HepG2 (cell line): ENCODE measurements at regions not wholly inside any gene's neighbourhood (a gene's known extent, or its start where the extent isn't known, plus 50 kb on each side); places are given as distances from the start of the nearest gene placed in this dataset.

Source experiments
- ATAC-seq: fragments of 200-7000 bp; cut with Tn5 transposase; 3 replicates; pipeline ENCODE4 v1.9.1; 2020; ENCODE audit warnings: mild to moderate bottlenecking, moderate library complexity
- BruUV-seq: library from RNA; stranded (reverse); fragments of 400-500 nt; replicated peaks from 2 replicates; lab custom pipeline; 2021; lab: Mats Ljungman, UMichigan
- CTCF ChIA-PET: fragments of 300-600 bp; formaldehyde crosslinking; extraction: SDS; loops from one replicate; lab custom pipeline; 2021; ENCODE audit warnings: low total read pairs, inconsistent platforms, low intra/inter-chr PET ratio; lab: Yijun Ruan, JAX
- POLR2A ChIA-PET: fragments of 350-600 bp; sonication (Branson Sonifier 250); formaldehyde crosslinking; loops from one replicate; lab custom pipeline; 2020; ENCODE audit warnings: antibody characterized with exemption, inconsistent platforms; lab: Yijun Ruan, JAX
- DNase-seq: peaks from one replicate; pipeline ENCODE4 v3.0.0-alpha.2; 2015; ENCODE audit warnings: low spot score
- FAIRE-seq: peaks from 3 replicates; lab custom pipeline; 2011; peaks lifted over from hg19 to GRCh38; lab: Jason Lieb, UNC
- H2AFZ ChIP-seq: one replicate; pipeline ENCODE4 v1.6.1; 2011; ENCODE audit warnings: low read length, inconsistent platforms
- H3K27ac ChIP-seq: fragments of 300-600 bp; 3 replicates; pipeline ENCODE4 v1.8.0; 2011; ENCODE audit warnings: mixed run types, mild to moderate bottlenecking, mixed read lengths, low read length, inconsistent platforms; ENCODE audit not compliant: insufficient read depth; ENCODE audit errors: extremely low read length
- H3K27me3 ChIP-seq, 2 experiments: fragments of 200-600 bp in 1 of 2; 2 replicates in 1 of 2; 3 replicates in 1 of 2; pipeline versions ENCODE4 v1.6.0 to v1.8.0; 2011; ENCODE audit warnings: low read length in 2 of 2, mild to moderate bottlenecking in 2 of 2, moderate library complexity in 2 of 2, inconsistent platforms in 1 of 2; ENCODE audit not compliant: insufficient read depth in 2 of 2, control insufficient read depth in 1 of 2
- H3K36me3 ChIP-seq, 2 experiments: fragments of 200-600 bp in 1 of 2; replicated peaks in 1 of 2; 2 replicates in 1 of 2; 3 replicates in 1 of 2; pipeline versions ENCODE4 v1.5.1 to v1.8.0; 2011; ENCODE audit warnings: low read length in 2 of 2, inconsistent platforms in 1 of 2; ENCODE audit not compliant: insufficient read depth in 2 of 2, control insufficient read depth in 1 of 2
- H3K4me1 ChIP-seq: 2 replicates; pipeline ENCODE4 v1.5.1; 2012; ENCODE audit warnings: low read length, inconsistent platforms; ENCODE audit not compliant: insufficient read depth
- H3K4me2 ChIP-seq: 2 replicates; pipeline ENCODE4 v1.6.0; 2011; ENCODE audit warnings: low read depth, low read length, inconsistent platforms
- H3K4me3 ChIP-seq, 3 experiments: fragments of 200-600 bp in 1 of 3; sonication (generic), shearing (Covaris generic) in 1 of 3; replicated peaks in 1 of 3; 2 replicates each; pipeline ENCODE4 v1.5.1; 2011 to 2016; ENCODE audit warnings: low read length in 3 of 3, inconsistent platforms in 2 of 3, low read depth in 2 of 3, mild to moderate bottlenecking in 2 of 3, control low read depth in 1 of 3, mixed read lengths in 1 of 3; ENCODE audit not compliant: insufficient read depth in 1 of 3
- H3K79me2 ChIP-seq: one replicate; pipeline ENCODE4 v1.6.1; 2011; ENCODE audit warnings: low read length, inconsistent platforms; ENCODE audit not compliant: insufficient read depth
- H3K9ac ChIP-seq: 2 replicates; pipeline ENCODE4 v1.6.0; 2011; ENCODE audit warnings: mild to moderate bottlenecking, low read depth, low read length, inconsistent platforms; ENCODE audit not compliant: insufficient read depth
- H3K9me3 ChIP-seq: 2 replicates; pipeline ENCODE4 v1.5.1; 2012; ENCODE audit warnings: mild to moderate bottlenecking, low read length
- H4K20me1 ChIP-seq: 2 replicates; pipeline ENCODE4 v1.6.0; 2011; ENCODE audit warnings: inconsistent platforms, mild to moderate bottlenecking, low read length, moderate library complexity; ENCODE audit not compliant: insufficient read depth
- ATF3 ChIP-seq: sonication (generic); formaldehyde crosslinking; IDR thresholded peaks from 2 replicates; pipeline ENCODE4 v1.4.0; 2020; ENCODE audit warnings: missing genetic modification reagents
- DZIP1 ChIP-seq: sonication (generic); formaldehyde crosslinking; IDR thresholded peaks from 2 replicates; pipeline ENCODE4 v1.5.0; 2020; ENCODE audit warnings: mild to moderate bottlenecking, missing genetic modification reagents
- HMGXB4 ChIP-seq, 2 experiments: sonication (generic) in 1 of 2; formaldehyde crosslinking in 1 of 2; IDR thresholded peaks; 2 replicates each; pipeline versions ENCODE4 v1.4.0 to v1.6.1; 2018 to 2020; ENCODE audit warnings: missing genetic modification reagents in 2 of 2, borderline replicate concordance in 1 of 2, low read depth in 1 of 2, mild to moderate bottlenecking in 1 of 2, missing biosample characterization in 1 of 2
- KLF6 ChIP-seq: IDR thresholded peaks from 2 replicates; pipeline ENCODE4 v1.8.0; 2016; ENCODE audit warnings: missing biosample characterization, missing genetic modification reagents
- NCOA2 ChIP-seq: sonication (generic); formaldehyde crosslinking; IDR thresholded peaks from 2 replicates; pipeline ENCODE4 v1.8.0; 2022; ENCODE audit warnings: inconsistent platforms
- PCBP2 ChIP-seq: fragments of 200-400 bp; formaldehyde crosslinking; optimal IDR thresholded peaks from 2 replicates; pipeline ENCODE3; 2018; ENCODE audit warnings: low read length, low read depth; ENCODE audit not compliant: poor library complexity, severe bottlenecking
- ZBTB39 ChIP-seq: sonication (generic); formaldehyde crosslinking; IDR thresholded peaks from 2 replicates; pipeline ENCODE4 v1.5.0; 2020; ENCODE audit warnings: missing genetic modification reagents
- ZBTB4 ChIP-seq: sonication (generic); formaldehyde crosslinking; IDR thresholded peaks from 2 replicates; pipeline ENCODE4 v1.4.0; 2020; ENCODE audit warnings: missing genetic modification reagents, mild to moderate bottlenecking, borderline replicate concordance
- ZNF101 ChIP-seq: sonication (generic); formaldehyde crosslinking; IDR thresholded peaks from 2 replicates; pipeline ENCODE4 v1.4.0; 2020; ENCODE audit warnings: mild to moderate bottlenecking, low read depth, missing genetic modification reagents, borderline replicate concordance
- ZNF343 ChIP-seq: sonication (generic); formaldehyde crosslinking; IDR thresholded peaks from 2 replicates; pipeline ENCODE4 v1.4.0; 2020; ENCODE audit warnings: mild to moderate bottlenecking, missing genetic modification reagents
- WGBS: methylation state at CpG from one replicate; pipeline ENCODE4 v1.1.6; 2017; ENCODE audit warnings: low lambda C conversion rate; 5-methylcytosine and 5-hydroxymethylcytosine counted together
- in situ Hi-C: cut with HindIII; loops from 2 replicates; pipeline ENCODE4 v1.10.0; 2017; ENCODE audit warnings: low pct_unique_long_range_greater_than_20kb; ENCODE audit not compliant: extremely low pct_ligation_motif_present
- intact Hi-C: fragments of 100-400 bp; cut with micrococcal nuclease; formaldehyde crosslinking; loops from one replicate; pipeline ENCODE4 v1.10.0; 2022; ENCODE audit not compliant: unreplicated experiment

GRCh38 chr3:106508331-106508893, 639.6 kb upstream of the CBLB start (continued):
- no peak for TF ChIP-seq ZBTB39 (CRISPR knock-in tag)
- no peak for TF ChIP-seq PCBP2
- TF ChIP-seq KLF6 (CRISPR knock-in tag): no peak
- TF ChIP-seq, all 625 proteins: peak for 0

- Histone ChIP-seq H2AFZ (no peak overlapping the region), H3K9ac (no peak overlapping the region), H3K79me2 (no peaks in the 10 kb centered on the region), H3K36me3 (no peaks in the 10 kb centered on the region), H3K9me3 (peaks cover 7% of the 10 kb centered on the region; the same call in 1 of the 2 replicates), H3K27ac (no peak overlapping the region), H3K4me2 (no peak overlapping the region), H3K4me1 (no peaks in the 10 kb centered on the region), H3K27me3 (no peaks in the 10 kb centered on the region), H4K20me1 (no peaks in the 10 kb centered on the region), H3K4me3 (no peak overlapping the region)
- BruUV-seq: no TSS peak
- no peak for DNase-seq
- CTCF ChIA-PET: no interaction called here
- in situ Hi-C loops: no loop called here
- no peak for TF ChIP-seq DZIP1
- no peak for TF ChIP-seq ATF3
- no peak for TF ChIP-seq ZNF343
- TF ChIP-seq HMGXB4 (CRISPR knock-in tag; IDR thresholded peaks at IDR 0.05; ENCODE audit: borderline replicate concordance in 1 of 2, low read depth in 1 of 2): no peak
- no peak for TF ChIP-seq NCOA2 (CRISPR knock-in tag)
- no peak for TF ChIP-seq ZBTB4 (CRISPR knock-in tag)
- no peak for TF ChIP-seq ZNF101 (CRISPR knock-in tag)
- intact Hi-C loops: no loop called here
- ATAC-seq: no peak
- POLR2A ChIA-PET: no interaction called here
- no peak for FAIRE-seq
- 6% methylated on average over 1 of the region's 1 CpG for WGBS
Measured at GRCh38 chr3:106510206-106510605, 641.4 kb upstream of the CBLB start.
